ENCODE measurements at regions not wholly inside any gene's neighbourhood (a gene's known extent, or its start where the extent isn't known, plus 50 kb on each side); places are given as distances from the start of the nearest gene placed in this dataset.

DNA sequence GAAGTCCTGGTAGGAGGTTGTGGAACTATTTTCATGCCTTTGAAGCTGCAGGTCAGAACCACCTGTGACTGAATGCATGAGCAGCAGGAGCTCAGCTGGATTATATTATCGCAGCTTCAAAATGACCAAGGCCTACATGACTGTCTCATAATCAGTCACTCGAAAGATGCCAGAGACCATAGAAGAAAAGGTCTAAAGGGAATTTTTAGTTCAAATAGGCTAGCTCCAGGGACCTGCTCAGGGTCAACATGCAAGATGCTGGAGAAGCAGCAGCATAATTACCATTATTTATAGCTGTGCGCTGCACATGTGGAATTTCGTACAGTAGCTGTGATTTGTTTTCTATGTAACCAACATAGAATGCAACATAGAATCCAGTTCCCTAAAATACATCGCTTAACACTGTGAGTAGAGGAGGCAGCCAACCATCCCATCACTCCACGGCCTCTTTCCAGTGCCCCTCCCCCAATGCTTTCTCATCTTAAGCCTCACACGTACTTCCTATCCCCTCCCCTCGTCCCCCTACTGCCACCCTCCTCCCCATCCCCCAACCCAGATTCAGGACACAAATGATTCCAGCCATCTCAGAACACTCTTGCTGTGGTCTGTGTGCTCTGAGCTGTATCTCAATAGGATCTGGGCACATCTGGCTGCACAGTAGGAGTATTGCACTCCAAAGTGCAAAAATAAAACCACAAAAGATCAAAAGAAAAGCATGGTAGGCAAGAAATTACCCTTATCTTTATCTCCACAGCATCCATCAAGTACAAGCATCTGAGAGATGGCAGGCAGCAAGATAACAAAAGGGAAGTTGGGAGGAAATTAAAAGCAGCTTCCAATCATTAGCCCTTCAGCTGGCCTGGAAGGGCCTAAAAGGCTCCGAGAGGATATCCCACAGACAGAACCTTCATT, 352.8 kb upstream of the SEMA6D start:
- in situ Hi-C loops (cut with HindIII; ENCODE audit: extremely low pct_ligation_motif_present, low pct_unique_long_range_greater_than_20kb) (no loop called here), intact Hi-C loops (cut with micrococcal nuclease; ENCODE audit: unreplicated experiment) (no loop called here)
- no peaks in the 10 kb centered on the region for H3K4me1 ChIP-seq (ENCODE audit: insufficient read depth, low read length)
- CTCF ChIA-PET (ENCODE audit: low intra/inter-chr PET ratio, low total read pairs), result no interaction called here
- H3K27me3 ChIP-seq (ENCODE audit: control insufficient read depth in 1 of 2, insufficient read depth in 2 of 2, low read length in 2 of 2), result no peaks in the 10 kb centered on the region
- H3K36me3 ChIP-seq (replicated peaks in 1 of 2; ENCODE audit: control insufficient read depth in 1 of 2, insufficient read depth in 2 of 2, low read length in 2 of 2), result no peaks in the 10 kb centered on the region
- H2AFZ ChIP-seq (ENCODE audit: low read length), result no peak overlapping the region
- H3K4me2 ChIP-seq (ENCODE audit: low read depth, low read length), result no peak overlapping the region
- DNase-seq (ENCODE audit: low spot score), result no peak
- H3K79me2 ChIP-seq (ENCODE audit: insufficient read depth, low read length), result no peaks in the 10 kb centered on the region
- no peak overlapping the region for H3K9ac ChIP-seq (ENCODE audit: insufficient read depth, low read depth, low read length)
- H3K4me3 ChIP-seq (replicated peaks in 1 of 3; ENCODE audit: insufficient read depth in 1 of 3, low read depth in 2 of 3, low read length in 3 of 3), result no peak overlapping the region
- FAIRE-seq, result no peak
- TF ChIP-seq NFIB (CRISPR knock-in tag; IDR thresholded peaks at IDR 0.05; ENCODE audit: borderline replicate concordance) (no peak), SRY (CRISPR knock-in tag; IDR thresholded peaks at IDR 0.05) (no peak), ZNF335 (CRISPR knock-in tag; IDR thresholded peaks at IDR 0.05) (no peak), CREM (IDR thresholded peaks at IDR 0.05) (no peak), CREM (CRISPR knock-in tag; IDR thresholded peaks at IDR 0.05) (no peak), SAFB2 (CRISPR knock-in tag; IDR thresholded peaks at IDR 0.05; ENCODE audit: borderline replicate concordance, low read depth) (no peak), ZNF570 (CRISPR knock-in tag; IDR thresholded peaks at IDR 0.05; ENCODE audit: borderline replicate concordance) (no peak), BRCA1 (CRISPR knock-in tag; IDR thresholded peaks at IDR 0.05) (no peak), ZNF329 (CRISPR knock-in tag; IDR thresholded peaks at IDR 0.05; ENCODE audit: low read depth) (no peak), ZBTB42 (CRISPR knock-in tag; IDR thresholded peaks at IDR 0.05) (no peak), FOXJ3 (CRISPR knock-in tag; IDR thresholded peaks at IDR 0.05; ENCODE audit: borderline replicate concordance) (no peak), PCBP1 (IDR thresholded peaks at IDR 0.05; ENCODE audit: borderline replicate concordance, low read depth, low read length) (no peak)
- TF ChIP-seq, protein P1, sequence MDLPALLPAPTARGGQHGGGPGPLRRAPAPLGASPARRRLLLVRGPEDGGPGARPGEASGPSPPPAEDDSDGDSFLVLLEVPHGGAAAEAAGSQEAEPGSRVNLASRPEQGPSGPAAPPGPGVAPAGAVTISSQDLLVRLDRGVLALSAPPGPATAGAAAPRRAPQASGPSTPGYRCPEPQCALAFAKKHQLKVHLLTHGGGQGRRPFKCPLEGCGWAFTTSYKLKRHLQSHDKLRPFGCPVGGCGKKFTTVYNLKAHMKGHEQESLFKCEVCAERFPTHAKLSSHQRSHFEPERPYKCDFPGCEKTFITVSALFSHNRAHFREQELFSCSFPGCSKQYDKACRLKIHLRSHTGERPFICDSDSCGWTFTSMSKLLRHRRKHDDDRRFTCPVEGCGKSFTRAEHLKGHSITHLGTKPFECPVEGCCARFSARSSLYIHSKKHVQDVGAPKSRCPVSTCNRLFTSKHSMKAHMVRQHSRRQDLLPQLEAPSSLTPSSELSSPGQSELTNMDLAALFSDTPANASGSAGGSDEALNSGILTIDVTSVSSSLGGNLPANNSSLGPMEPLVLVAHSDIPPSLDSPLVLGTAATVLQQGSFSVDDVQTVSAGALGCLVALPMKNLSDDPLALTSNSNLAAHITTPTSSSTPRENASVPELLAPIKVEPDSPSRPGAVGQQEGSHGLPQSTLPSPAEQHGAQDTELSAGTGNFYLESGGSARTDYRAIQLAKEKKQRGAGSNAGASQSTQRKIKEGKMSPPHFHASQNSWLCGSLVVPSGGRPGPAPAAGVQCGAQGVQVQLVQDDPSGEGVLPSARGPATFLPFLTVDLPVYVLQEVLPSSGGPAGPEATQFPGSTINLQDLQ (CRISPR knock-in tag; IDR thresholded peaks at IDR 0.05), result no peak
- TF ChIP-seq, protein P2, sequence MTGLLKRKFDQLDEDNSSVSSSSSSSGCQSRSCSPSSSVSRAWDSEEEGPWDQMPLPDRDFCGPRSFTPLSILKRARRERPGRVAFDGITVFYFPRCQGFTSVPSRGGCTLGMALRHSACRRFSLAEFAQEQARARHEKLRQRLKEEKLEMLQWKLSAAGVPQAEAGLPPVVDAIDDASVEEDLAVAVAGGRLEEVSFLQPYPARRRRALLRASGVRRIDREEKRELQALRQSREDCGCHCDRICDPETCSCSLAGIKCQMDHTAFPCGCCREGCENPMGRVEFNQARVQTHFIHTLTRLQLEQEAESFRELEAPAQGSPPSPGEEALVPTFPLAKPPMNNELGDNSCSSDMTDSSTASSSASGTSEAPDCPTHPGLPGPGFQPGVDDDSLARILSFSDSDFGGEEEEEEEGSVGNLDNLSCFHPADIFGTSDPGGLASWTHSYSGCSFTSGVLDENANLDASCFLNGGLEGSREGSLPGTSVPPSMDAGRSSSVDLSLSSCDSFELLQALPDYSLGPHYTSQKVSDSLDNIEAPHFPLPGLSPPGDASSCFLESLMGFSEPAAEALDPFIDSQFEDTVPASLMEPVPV (CRISPR knock-in tag; IDR thresholded peaks at IDR 0.05), result no peak
- H4K20me1 ChIP-seq (ENCODE audit: insufficient read depth, low read length), result no peaks in the 10 kb centered on the region
- peaks cover 59% of the 10 kb centered on the region for H3K9me3 ChIP-seq (ENCODE audit: low read length)
- POLR2A ChIA-PET, result no interaction called here
- 22% methylated on average over 9 of the region's 9 CpGs for WGBS (ENCODE audit: low lambda C conversion rate)
- no peak for ATAC-seq
- H3K27ac ChIP-seq (ENCODE audit: extremely low read length, insufficient read depth, low read length), result no peak overlapping the region
- no TSS peak for BruUV-seq (replicated peaks)
